Smooth muscle cell (in vitro differentiated cells): ENCODE measurements at regions not wholly inside any gene's neighbourhood (a gene's known extent, or its start where the extent isn't known, plus 50 kb on each side); places are given as distances from the start of the nearest gene placed in this dataset.

Source experiments
- DNase-seq: peaks from one replicate; lab custom pipeline; 2025; ENCODE audit not compliant: unreplicated experiment; lab: John Stamatoyannopoulos, UW
- H2AFZ ChIP-seq: fragments of 200-600 bp; sonication (generic); 2 replicates; pipeline ENCODE4 v1.6.0; 2016; ENCODE audit warnings: antibody characterized with exemption, low read depth, mild to moderate bottlenecking
- H3F3A ChIP-seq: fragments of 200-600 bp; sonication (generic); 2 replicates; pipeline ENCODE4 v1.6.0; 2017; ENCODE audit warnings: antibody characterized with exemption, low read depth
- H3K27ac ChIP-seq: fragments of 200-600 bp; sonication (generic); 2 replicates; pipeline ENCODE4 v1.5.1; 2016; ENCODE audit warnings: low read depth, mild to moderate bottlenecking
- H3K27me3 ChIP-seq: fragments of 200-600 bp; sonication (generic); 2 replicates; pipeline ENCODE4 v1.6.1; 2016; ENCODE audit warnings: low read depth, mild to moderate bottlenecking
- H3K36me3 ChIP-seq: fragments of 200-600 bp; sonication (generic); 2 replicates; pipeline ENCODE4 v1.5.1; 2016; ENCODE audit warnings: low read depth
- H3K4me1 ChIP-seq: fragments of 200-600 bp; sonication (generic); 2 replicates; pipeline ENCODE4 v1.5.1; 2016; ENCODE audit warnings: low read depth
- H3K4me2 ChIP-seq: fragments of 200-600 bp; sonication (generic); 2 replicates; pipeline ENCODE4 v1.6.0; 2016; ENCODE audit warnings: mild to moderate bottlenecking
- H3K4me3 ChIP-seq: fragments of 200-600 bp; sonication (generic); 2 replicates; pipeline ENCODE4 v1.5.1; 2016; ENCODE audit warnings: mild to moderate bottlenecking
- H3K79me2 ChIP-seq: fragments of 200-600 bp; sonication (generic); 2 replicates; pipeline ENCODE4 v1.6.0; 2016; ENCODE audit warnings: low read depth, mild to moderate bottlenecking
- H3K9ac ChIP-seq: fragments of 200-600 bp; sonication (generic); 2 replicates; pipeline ENCODE4 v1.6.0; 2016; ENCODE audit warnings: low read depth
- H3K9me3 ChIP-seq: fragments of 200-600 bp; sonication (generic); replicated peaks from 2 replicates; pipeline ENCODE4 v1.5.1; 2016; ENCODE audit warnings: low read depth
- H4K20me1 ChIP-seq: fragments of 200-600 bp; sonication (generic); 2 replicates; pipeline ENCODE4 v1.6.0; 2016; ENCODE audit warnings: low read depth
- CTCF ChIP-seq: fragments of 200-600 bp; sonication (generic); IDR thresholded peaks from 2 replicates; pipeline ENCODE4 v1.5.1; 2017; ENCODE audit warnings: borderline replicate concordance, mild to moderate bottlenecking, antibody characterized with exemption; ENCODE audit not compliant: insufficient read depth, poor library complexity, severe bottlenecking
- WGBS: methylation state at CpG from one replicate; pipeline ENCODE4 v1.1.7; 2016; ENCODE audit warnings: low lambda C conversion rate; 5-methylcytosine and 5-hydroxymethylcytosine counted together

- Histone ChIP-seq H3K79me2 (no peaks in the 10 kb centered on the region), H3K4me1 (no peaks in the 10 kb centered on the region), H3K36me3 (no peaks in the 10 kb centered on the region), H3K4me2 (no peak overlapping the region), H3K9me3 (no peaks in the 10 kb centered on the region), H4K20me1 (no peaks in the 10 kb centered on the region), H3F3A (no peaks in the 10 kb centered on the region), H3K27me3 (no peaks in the 10 kb centered on the region), H3K27ac (no peak overlapping the region), H2AFZ (no peak overlapping the region), H3K4me3 (no peak overlapping the region), H3K9ac (no peak overlapping the region)
- WGBS: 96% methylated on average over 1 of the region's 1 CpG
- DNase-seq: no peak
- TF ChIP-seq CTCF: no peak
These were observed 331.5 kb downstream of the CHRM3 start for GRCh38 chr1:239717918-239718184.

GRCh38 chr1:239718571-239718970 lies 332.2 kb downstream of the CHRM3 start:
- Histone ChIP-seq H3K9me3 (no peaks in the 10 kb centered on the region), H3F3A (no peaks in the 10 kb centered on the region), H3K36me3 (no peaks in the 10 kb centered on the region), H3K27me3 (no peaks in the 10 kb centered on the region), H4K20me1 (no peaks in the 10 kb centered on the region), H3K27ac (no peak overlapping the region), H3K79me2 (no peaks in the 10 kb centered on the region), H2AFZ (no peak overlapping the region), H3K4me3 (no peak overlapping the region), H3K4me2 (no peak overlapping the region), H3K9ac (no peak overlapping the region), H3K4me1 (no peaks in the 10 kb centered on the region)
- no peak for DNase-seq
- 100% methylated on average over 1 of the region's 1 CpG for WGBS
- no peak for TF ChIP-seq CTCF

- no peaks in the 10 kb centered on the region for H3K4me1 ChIP-seq
- no peaks in the 10 kb centered on the region for H3K79me2 ChIP-seq
- H3K4me2 ChIP-seq: no peak overlapping the region
- no peak for TF ChIP-seq CTCF
- H4K20me1 ChIP-seq: no peaks in the 10 kb centered on the region
- H3K27me3 ChIP-seq: no peaks in the 10 kb centered on the region
- no peaks in the 10 kb centered on the region for H3K36me3 ChIP-seq
- H3K9ac ChIP-seq: no peak overlapping the region
- H3K9me3 ChIP-seq: no peaks in the 10 kb centered on the region
- no peaks in the 10 kb centered on the region for H3F3A ChIP-seq
- WGBS: 91% methylated on average over 6 of the region's 6 CpGs
- no peak overlapping the region for H2AFZ ChIP-seq
- no peak overlapping the region for H3K4me3 ChIP-seq
- no peak overlapping the region for H3K27ac ChIP-seq
- DNase-seq: no peak
These were observed 332.7 kb downstream of the CHRM3 start for GRCh38 chr1:239718997-239719628.

GRCh38 chr1:239719642-239720258 lies 333.4 kb downstream of the CHRM3 start:
- no peak overlapping the region for H3K9ac ChIP-seq
- no peak for DNase-seq
- H3K79me2 ChIP-seq: no peaks in the 10 kb centered on the region
- no peak overlapping the region for H3K4me2 ChIP-seq
- H3K36me3 ChIP-seq: no peaks in the 10 kb centered on the region
- H3K27me3 ChIP-seq: no peaks in the 10 kb centered on the region
- WGBS: 90% methylated on average over 11 of the region's 11 CpGs
- H2AFZ ChIP-seq: no peak overlapping the region
- H4K20me1 ChIP-seq: no peaks in the 10 kb centered on the region
- no peaks in the 10 kb centered on the region for H3F3A ChIP-seq
- no peaks in the 10 kb centered on the region for H3K9me3 ChIP-seq
- no peak for TF ChIP-seq CTCF
- H3K4me1 ChIP-seq: no peaks in the 10 kb centered on the region
- H3K27ac ChIP-seq: no peak overlapping the region
- no peak overlapping the region for H3K4me3 ChIP-seq
